MCF 10A (cell line): ENCODE measurements at regions not wholly inside any gene's neighbourhood (a gene's known extent, or its start where the extent isn't known, plus 50 kb on each side); places are given as distances from the start of the nearest gene placed in this dataset.

Source experiments
- BruUV-seq: library from RNA; stranded (reverse); fragments of 400-500 nt; replicated peaks from 2 replicates; lab custom pipeline; 2021; lab: Mats Ljungman, UMichigan
- CTCF ChIA-PET: fragments of 300-600 bp; sonication (Branson Sonifier 250); formaldehyde crosslinking; extraction: SDS; loops from one replicate; lab custom pipeline; 2021; ENCODE audit warnings: antibody characterized with exemption, inconsistent platforms; lab: Yijun Ruan, JAX
- POLR2A ChIA-PET: fragments of 300-600, 350-650 bp; sonication (Branson Sonifier 250); formaldehyde crosslinking; extraction: SDS; loops from one replicate; lab custom pipeline; 2020; ENCODE audit warnings: antibody characterized with exemption, inconsistent platforms; lab: Yijun Ruan, JAX
- DNase-seq: peaks from one replicate; pipeline ENCODE4 v3.0.0-alpha.2; 2018; ENCODE audit not compliant: unreplicated experiment
- H3K27ac Mint-ChIP-seq: one replicate; pipeline ENCODE4 v1.8.0; 2022; ENCODE audit warnings: mild to moderate bottlenecking, low read depth, mixed read lengths; ENCODE audit not compliant: unreplicated experiment
- H3K27me3 Mint-ChIP-seq: one replicate; pipeline ENCODE4 v1.8.0; 2022; ENCODE audit warnings: mixed read lengths; ENCODE audit not compliant: insufficient read depth, unreplicated experiment
- H3K36me3 Mint-ChIP-seq: one replicate; pipeline ENCODE4 v1.8.0; 2022; ENCODE audit warnings: mild to moderate bottlenecking, moderate library complexity, mixed read lengths; ENCODE audit not compliant: insufficient read depth, unreplicated experiment
- H3K4me1 Mint-ChIP-seq: one replicate; pipeline ENCODE4 v1.8.0; 2022; ENCODE audit warnings: mixed read lengths; ENCODE audit not compliant: insufficient read depth, unreplicated experiment
- H3K4me3 Mint-ChIP-seq: one replicate; pipeline ENCODE4 v1.8.0; 2022; ENCODE audit warnings: mild to moderate bottlenecking, moderate library complexity, mixed read lengths; ENCODE audit not compliant: unreplicated experiment
- H3K9me3 Mint-ChIP-seq: one replicate; pipeline ENCODE4 v1.8.0; 2022; ENCODE audit warnings: mixed read lengths; ENCODE audit not compliant: unreplicated experiment
- CTCF ChIP-seq: fragments of 200-600 bp; IDR thresholded peaks from one replicate; pipeline ENCODE4 v1.8.0; 2022; ENCODE audit warnings: antibody characterized with exemption, mild to moderate bottlenecking; ENCODE audit not compliant: unreplicated experiment
- intact Hi-C: fragments of 100-400 bp; cut with micrococcal nuclease; formaldehyde crosslinking; loops from 2 replicates; pipeline ENCODE4 v1.14.1; 2022

DNA sequence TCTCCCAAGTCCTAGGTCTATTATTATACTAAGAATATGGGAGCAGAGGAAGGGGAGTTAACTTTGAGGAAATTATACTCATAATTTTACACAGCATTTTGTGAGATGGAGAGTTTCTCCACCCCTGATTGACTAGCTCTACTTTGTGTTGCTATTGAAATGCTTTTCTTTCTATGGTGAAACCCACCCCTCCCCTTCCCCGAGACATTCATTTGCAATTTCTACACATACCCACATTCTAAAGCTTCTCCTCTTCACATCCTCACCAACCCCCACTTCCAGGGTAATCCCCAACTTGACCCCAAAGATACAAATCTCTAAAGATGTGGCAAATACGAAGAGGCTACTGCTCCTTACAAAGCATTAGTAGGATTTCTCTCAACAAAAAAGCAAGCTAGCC is 992.2 kb downstream of the BCL11A start:
- intact Hi-C loops = no loop called here
- BruUV-seq = no TSS peak
- Mint-ChIP-seq H3K4me1 (no peaks in the 10 kb centered on the region), H3K9me3 (no peaks in the 10 kb centered on the region), H3K36me3 (no peaks in the 10 kb centered on the region), H3K4me3 (no peak overlapping the region), H3K27ac (no peak overlapping the region), H3K27me3 (no peaks in the 10 kb centered on the region)
- ChIA-PET POLR2A (no interaction called here), CTCF (no interaction called here)
- no peak for TF ChIP-seq CTCF
- DNase-seq = no peak

DNA sequence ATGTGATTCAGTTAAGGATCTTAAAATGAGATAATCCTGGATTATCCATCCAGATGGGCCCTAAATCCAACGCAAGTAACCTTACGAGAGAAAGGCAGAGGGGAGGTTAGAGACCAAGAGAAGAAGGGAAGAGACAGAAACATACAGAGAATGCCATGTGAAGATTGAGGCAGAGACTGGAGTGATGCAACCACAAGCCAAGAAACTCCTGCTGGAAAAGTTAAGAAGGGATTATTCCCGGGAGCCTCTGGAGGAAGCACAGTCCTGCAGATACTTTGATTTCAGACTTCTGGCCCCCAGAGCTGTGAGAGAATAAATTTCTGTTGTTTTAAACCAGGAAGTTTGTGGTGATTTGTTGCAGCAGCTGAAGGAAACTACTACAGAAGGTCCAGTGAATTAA is 992.7 kb downstream of the BCL11A start:
- DNase-seq = no peak
- POLR2A ChIA-PET = no interaction called here
- intact Hi-C loops = no loop called here
- H3K4me3 Mint-ChIP-seq = no peak overlapping the region
- H3K9me3 Mint-ChIP-seq = no peaks in the 10 kb centered on the region
- no peaks in the 10 kb centered on the region for H3K4me1 Mint-ChIP-seq
- H3K27ac Mint-ChIP-seq = no peak overlapping the region
- H3K36me3 Mint-ChIP-seq = no peaks in the 10 kb centered on the region
- CTCF ChIA-PET = no interaction called here
- BruUV-seq = no TSS peak
- no peaks in the 10 kb centered on the region for H3K27me3 Mint-ChIP-seq
- no peak for TF ChIP-seq CTCF

DNA sequence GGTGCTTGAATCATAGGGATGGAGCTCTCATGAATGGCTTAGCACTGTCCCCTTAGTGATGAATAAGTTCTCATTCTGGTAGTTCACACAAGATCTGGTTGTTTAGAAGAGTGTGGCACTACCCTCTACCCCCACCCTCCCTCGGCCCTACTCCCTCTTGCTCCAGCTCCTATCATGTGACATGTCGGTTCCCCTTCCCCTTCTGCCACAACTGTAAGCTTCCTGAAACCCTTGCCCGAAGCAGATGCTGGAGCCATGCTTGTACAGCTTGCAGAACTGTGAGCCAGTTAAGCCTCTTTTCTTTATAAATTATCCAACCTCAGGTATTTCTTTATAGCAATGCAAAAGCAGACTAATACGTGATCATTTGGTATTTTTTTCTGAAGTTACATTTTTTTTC is 1012.6 kb downstream of the BCL11A start:
- H3K27ac Mint-ChIP-seq = no peak overlapping the region
- no peaks in the 10 kb centered on the region for H3K9me3 Mint-ChIP-seq
- H3K4me3 Mint-ChIP-seq = no peak overlapping the region
- intact Hi-C loops = no loop called here
- no peak for DNase-seq
- CTCF ChIA-PET = interaction anchor here (0.7 kb wide), 1 partner anchor 197 kb away, joined by 3 read pairs; no protein-coding TSS in a partner anchor
- no peaks in the 10 kb centered on the region for H3K27me3 Mint-ChIP-seq
- POLR2A ChIA-PET = no interaction called here
- no peaks in the 10 kb centered on the region for H3K36me3 Mint-ChIP-seq
- H3K4me1 Mint-ChIP-seq = no peaks in the 10 kb centered on the region
- no peak for TF ChIP-seq CTCF
- no TSS peak for BruUV-seq

DNA sequence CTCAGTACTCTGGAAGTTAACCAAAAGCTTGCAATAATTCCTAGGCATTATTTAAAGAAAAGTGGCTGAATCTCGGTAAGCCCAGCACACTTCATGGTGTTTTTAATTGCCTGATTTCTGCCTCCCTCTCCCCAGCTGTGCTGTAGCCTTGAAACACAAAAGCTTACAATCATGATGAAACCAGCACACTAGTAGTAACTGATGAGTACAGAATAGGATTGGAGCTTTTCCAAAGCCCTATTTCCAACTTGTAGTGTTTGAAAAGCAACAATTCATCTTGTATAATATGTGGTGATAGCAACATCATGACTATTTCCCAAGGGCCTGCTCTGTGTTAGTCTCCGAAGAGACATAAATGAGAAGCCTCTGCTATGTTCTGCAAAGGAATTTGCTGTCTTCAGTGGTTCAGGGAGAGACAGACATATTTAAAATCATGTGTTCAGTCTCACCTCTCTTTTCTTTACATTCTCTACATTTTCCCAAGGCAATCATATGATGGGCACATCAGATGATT is 1015.0 kb downstream of the BCL11A start:
- intact Hi-C loops = no loop called here
- no peak for DNase-seq
- Mint-ChIP-seq H3K27me3 (no peaks in the 10 kb centered on the region), H3K4me1 (no peaks in the 10 kb centered on the region), H3K4me3 (no peak overlapping the region), H3K36me3 (no peaks in the 10 kb centered on the region), H3K27ac (no peak overlapping the region), H3K9me3 (no peaks in the 10 kb centered on the region)
- ChIA-PET POLR2A (no interaction called here), CTCF (interaction anchor here (0.7 kb wide), 2 partner anchors 47 to 109 kb away, joined by 3 read pairs; no protein-coding TSS in a partner anchor)
- no TSS peak for BruUV-seq
- TF ChIP-seq CTCF = no peak
